CD4-positive, CD25-positive, alpha-beta regulatory T cell (primary cell): ENCODE measurements at regions not wholly inside any gene's neighbourhood (a gene's known extent, or its start where the extent isn't known, plus 50 kb on each side); places are given as distances from the start of the nearest gene placed in this dataset.

Source experiments
- ATAC-seq, 2 donors: fragments of 150-1000 bp; cut with Tn5 transposase; one replicate each; pipeline ENCODE4 v1.10.0; 2021; ENCODE audit warnings: low read depth in 2 of 2, moderate number of reproducible peaks in 2 of 2, moderate library complexity in 1 of 2
- DNase-seq, 3 donors: peaks; one replicate each; pipeline versions ENCODE4 v3.0.0 to v3.0.0-alpha.2; 2012 to 2022; ENCODE audit warnings: mixed read lengths in 1 of 3
- H3K27ac ChIP-seq: one replicate; pipeline ENCODE4 v1.7.0; 2013; ENCODE audit warnings: mild to moderate bottlenecking, low read length; ENCODE audit not compliant: insufficient read depth, poor library complexity, severe bottlenecking
- H3K27me3 ChIP-seq: one replicate; pipeline ENCODE4 v1.7.0; 2013; ENCODE audit warnings: low read length; ENCODE audit not compliant: control insufficient read depth, insufficient read depth
- H3K36me3 ChIP-seq: one replicate; pipeline ENCODE4 v1.7.0; 2013; ENCODE audit warnings: mild to moderate bottlenecking, low read length, moderate library complexity; ENCODE audit not compliant: control insufficient read depth, insufficient read depth
- H3K4me1 ChIP-seq: 2 replicates; pipeline ENCODE4 v1.7.0; 2013; ENCODE audit warnings: mild to moderate bottlenecking, low read length; ENCODE audit not compliant: insufficient read depth, control insufficient read depth, poor library complexity, severe bottlenecking
- H3K4me3 ChIP-seq: one replicate; pipeline ENCODE4 v1.7.0; 2013; ENCODE audit warnings: low read depth, mild to moderate bottlenecking, low read length, moderate library complexity
- H3K9me3 ChIP-seq, 2 experiments: 1 replicate in 1 of 2; 2 replicates in 1 of 2; pipeline ENCODE4 v1.7.0; 2013; ENCODE audit warnings: low read length in 2 of 2, mild to moderate bottlenecking in 1 of 2, moderate library complexity in 1 of 2; ENCODE audit not compliant: control insufficient read depth in 2 of 2
- H3K27ac Mint-ChIP-seq, 3 donors: one replicate each; pipeline ENCODE4 v1.8.0; 2020 to 2022; ENCODE audit warnings: mild to moderate bottlenecking in 3 of 3, mixed read lengths in 3 of 3, moderate library complexity in 2 of 3
- H3K27me3 Mint-ChIP-seq: one replicate; pipeline ENCODE4 v1.8.0; 2022; ENCODE audit warnings: mild to moderate bottlenecking, mixed read lengths
- H3K36me3 Mint-ChIP-seq: one replicate; pipeline ENCODE4 v1.8.0; 2020; ENCODE audit warnings: mixed read lengths
- H3K4me1 Mint-ChIP-seq, 4 donors: one replicate each; pipeline ENCODE4 v1.8.0; 2020 to 2022; ENCODE audit warnings: mixed read lengths in 4 of 4, mild to moderate bottlenecking in 1 of 4
- H3K4me3 Mint-ChIP-seq, 4 donors: one replicate each; pipeline ENCODE4 v1.8.0; 2020 to 2022; ENCODE audit warnings: mild to moderate bottlenecking in 4 of 4, mixed read lengths in 4 of 4, moderate library complexity in 3 of 4
- H3K9me3 Mint-ChIP-seq, 7 donors: one replicate each; pipeline ENCODE4 v1.8.0; 2020 to 2022; ENCODE audit warnings: mixed read lengths in 7 of 7, mild to moderate bottlenecking in 3 of 7, moderate library complexity in 2 of 7

DNA sequence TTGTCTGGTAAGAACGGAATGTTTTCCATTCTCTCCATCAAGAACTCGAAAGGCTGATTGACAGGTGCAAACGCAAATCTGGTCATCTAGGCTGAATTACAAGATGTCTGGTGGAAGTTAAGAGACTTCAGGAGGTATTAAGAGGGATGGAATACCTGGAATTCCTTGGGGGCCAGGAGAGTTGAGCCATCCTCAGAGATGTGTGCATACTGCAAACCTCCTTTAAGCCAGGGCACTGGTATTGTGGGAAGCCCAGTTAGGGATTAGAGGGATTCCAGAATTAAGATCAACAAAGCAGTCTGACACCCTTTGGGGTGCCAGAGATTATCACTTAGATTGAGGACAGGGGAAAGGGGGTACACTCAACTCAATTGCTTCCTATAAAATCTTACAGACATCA is 151.4 kb downstream of the VCX3A start:
- Histone ChIP-seq H3K27ac (no peak overlapping the region), H3K9me3 (peaks cover 0 to 2% of the 10 kb centered on the region in 2 experiments), H3K36me3 (no peaks in the 10 kb centered on the region), H3K27me3 (no peaks in the 10 kb centered on the region), H3K4me3 (no peak overlapping the region), H3K4me1 (no peaks in the 10 kb centered on the region)
- Mint-ChIP-seq H3K4me3 (no peak overlapping the region), H3K27ac (no peak overlapping the region), H3K9me3 (peaks cover 0 to 9% (median 3%) of the 10 kb centered on the region in 7 donors), H3K27me3 (no peaks in the 10 kb centered on the region), H3K4me1 (no peaks in the 10 kb centered on the region), H3K36me3 (no peaks in the 10 kb centered on the region)
- DNase-seq (no peak), ATAC-seq (no peak)

DNA sequence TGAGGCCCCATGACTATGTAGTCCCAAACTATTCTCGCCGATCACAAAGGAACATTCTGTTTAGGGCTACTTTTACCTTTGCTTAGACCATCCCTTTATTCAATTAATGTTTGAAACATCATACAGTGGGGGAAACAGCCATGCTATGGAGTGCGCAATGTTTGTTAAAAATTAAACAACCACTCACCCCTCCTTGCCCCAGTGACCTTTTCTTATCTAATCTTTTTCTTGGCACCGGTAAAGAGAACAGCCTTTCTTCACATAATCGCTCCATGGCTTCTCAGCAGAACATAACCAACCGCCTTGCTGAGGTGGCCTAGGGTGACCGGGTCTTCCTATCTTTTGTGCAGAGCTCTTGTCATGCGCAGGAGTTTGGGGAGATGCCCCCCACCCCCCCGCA is 152.6 kb downstream of the VCX3A start:
- no peaks in the 10 kb centered on the region for H3K4me1 Mint-ChIP-seq
- H3K9me3 Mint-ChIP-seq, result peaks cover 0 to 9% (median 3%) of the 10 kb centered on the region in 7 donors
- Histone ChIP-seq H3K27ac (no peak overlapping the region), H3K4me1 (no peaks in the 10 kb centered on the region), H3K27me3 (no peaks in the 10 kb centered on the region), H3K9me3 (peaks cover 0 to 2% of the 10 kb centered on the region in 2 experiments), H3K4me3 (no peak overlapping the region), H3K36me3 (no peaks in the 10 kb centered on the region)
- H3K4me3 Mint-ChIP-seq, result no peak overlapping the region
- H3K27me3 Mint-ChIP-seq, result no peaks in the 10 kb centered on the region
- H3K36me3 Mint-ChIP-seq, result no peaks in the 10 kb centered on the region
- no peak overlapping the region for H3K27ac Mint-ChIP-seq
- no peak for ATAC-seq
- DNase-seq, result no peak

DNA sequence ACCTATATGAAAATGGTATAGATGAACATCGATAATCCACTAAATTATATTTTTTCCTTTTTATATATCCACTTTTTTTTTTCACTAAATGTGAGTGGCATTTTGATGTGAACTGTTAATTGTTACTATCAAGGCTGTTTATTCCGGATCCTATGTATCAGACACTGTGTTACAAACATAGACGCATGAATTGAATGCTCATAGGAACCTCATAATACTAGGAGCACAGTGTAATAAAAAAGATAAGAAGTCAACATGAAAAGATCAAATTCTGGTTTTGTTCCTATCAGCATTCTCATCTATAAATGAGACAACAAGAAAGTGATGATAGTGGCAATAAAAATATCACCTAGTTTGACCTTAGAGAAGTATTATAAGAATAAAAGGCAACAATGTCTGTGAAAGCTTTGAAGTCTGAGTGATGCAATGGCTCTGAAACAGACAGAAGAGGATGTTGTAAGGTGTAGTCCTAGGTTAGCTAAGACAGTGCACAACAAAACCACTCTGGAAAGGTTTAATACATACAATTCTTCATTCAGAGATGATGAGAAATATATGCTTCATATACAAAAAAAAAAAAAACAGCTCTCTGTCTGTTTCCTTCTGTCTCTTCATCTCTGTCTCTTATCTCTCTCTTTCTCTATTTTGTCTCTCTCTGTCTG is 148.6 kb upstream of the NLGN4X start:
- Mint-ChIP-seq H3K27ac (peak overlapping the region in 1 of 3 donors; percentile 10), H3K27me3 (no peaks in the 10 kb centered on the region), H3K4me3 (no peak overlapping the region), H3K36me3 (no peaks in the 10 kb centered on the region), H3K4me1 (no peaks in the 10 kb centered on the region), H3K9me3 (peaks cover 0 to 9% (median 0%) of the 10 kb centered on the region in 7 donors)
- Histone ChIP-seq H3K4me1 (no peaks in the 10 kb centered on the region), H3K36me3 (no peaks in the 10 kb centered on the region), H3K27ac (no peak overlapping the region), H3K9me3 (peaks cover 0 to 2% of the 10 kb centered on the region in 2 experiments), H3K4me3 (no peak overlapping the region), H3K27me3 (no peaks in the 10 kb centered on the region)
- DNase-seq (no peak), ATAC-seq (no peak)

DNA sequence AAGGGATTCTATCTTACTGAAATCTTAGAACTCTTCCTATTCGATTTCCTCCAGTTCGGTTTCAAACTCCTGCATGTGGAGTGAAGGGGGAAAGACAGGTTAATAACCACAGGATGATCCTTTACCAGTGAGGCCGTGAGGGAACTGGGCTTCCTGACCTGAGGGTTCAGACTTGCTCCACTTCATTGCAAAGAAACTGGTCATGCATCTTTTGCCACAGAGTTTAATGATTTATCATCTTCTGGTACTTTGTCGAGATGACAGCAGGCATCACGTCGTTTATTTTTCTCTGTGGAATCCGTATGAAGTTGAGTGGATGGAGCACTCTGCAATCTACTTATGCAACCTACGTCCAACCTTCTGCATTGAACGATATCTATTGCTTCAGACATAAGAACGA is 145.9 kb upstream of the NLGN4X start:
- no peaks in the 10 kb centered on the region for H3K27me3 Mint-ChIP-seq
- Histone ChIP-seq H3K9me3 (no peaks in the 10 kb centered on the region), H3K4me3 (no peak overlapping the region), H3K27me3 (no peaks in the 10 kb centered on the region), H3K4me1 (no peaks in the 10 kb centered on the region), H3K27ac (no peak overlapping the region), H3K36me3 (no peaks in the 10 kb centered on the region)
- H3K36me3 Mint-ChIP-seq, result no peaks in the 10 kb centered on the region
- H3K9me3 Mint-ChIP-seq, result peaks cover 0 to 8% (median 0%) of the 10 kb centered on the region in 7 donors
- ATAC-seq (no peak), DNase-seq (no peak)
- H3K4me3 Mint-ChIP-seq, result no peak overlapping the region
- no peaks in the 10 kb centered on the region for H3K4me1 Mint-ChIP-seq
- H3K27ac Mint-ChIP-seq, result no peak overlapping the region

DNA sequence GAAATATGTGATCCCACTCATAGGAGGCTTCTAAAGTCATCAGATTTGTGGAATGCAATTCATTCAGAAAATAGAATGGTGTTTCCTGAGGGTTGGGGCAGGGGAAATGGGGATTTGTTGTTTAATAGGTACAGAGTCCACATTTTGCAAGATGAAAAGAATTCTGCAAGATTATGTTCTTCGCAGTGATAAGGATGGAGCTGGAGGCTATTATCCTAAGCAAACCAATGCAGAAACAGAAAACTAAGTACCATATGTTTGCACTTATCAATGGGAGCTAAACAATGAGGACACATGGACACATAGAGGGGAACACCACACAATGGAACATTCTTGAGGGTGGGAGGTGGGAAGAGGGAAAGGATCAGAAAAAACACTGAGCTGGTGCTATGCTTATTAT is 144.3 kb upstream of the NLGN4X start:
- ATAC-seq, result no peak

DNA sequence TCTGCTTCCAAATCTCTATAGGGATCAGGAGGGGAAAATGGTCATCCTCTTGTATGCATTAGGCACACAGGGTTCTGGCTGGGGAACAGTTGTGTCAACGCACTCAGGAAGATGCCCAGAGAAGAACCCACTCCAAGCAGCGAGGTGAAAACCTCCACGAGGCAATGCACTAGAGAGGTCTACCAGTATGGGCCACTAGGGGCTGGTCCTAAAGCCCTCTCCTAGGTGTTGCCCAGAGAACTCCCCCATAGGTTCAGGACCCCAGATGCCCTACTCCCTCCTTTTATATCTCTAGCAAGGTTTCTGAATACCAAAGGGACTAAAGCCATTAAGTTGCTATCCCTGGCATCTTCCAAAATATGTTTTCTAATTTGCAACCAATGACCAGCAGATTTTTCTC is 142.7 kb upstream of the NLGN4X start:
- Mint-ChIP-seq H3K9me3 (peaks cover 0 to 11% (median 4%) of the 10 kb centered on the region in 7 donors), H3K27me3 (no peaks in the 10 kb centered on the region), H3K4me3 (no peak overlapping the region), H3K27ac (no peak overlapping the region), H3K4me1 (no peaks in the 10 kb centered on the region), H3K36me3 (no peaks in the 10 kb centered on the region)
- Histone ChIP-seq H3K27ac (no peak overlapping the region), H3K27me3 (no peaks in the 10 kb centered on the region), H3K36me3 (no peaks in the 10 kb centered on the region), H3K9me3 (no peaks in the 10 kb centered on the region), H3K4me3 (no peak overlapping the region), H3K4me1 (no peaks in the 10 kb centered on the region)
- ATAC-seq (no peak), DNase-seq (no peak)

More for the DNA sequence above, 144.3 kb upstream of the NLGN4X start:
- Histone ChIP-seq H3K27ac (no peak overlapping the region), H3K4me3 (no peak overlapping the region), H3K36me3 (no peaks in the 10 kb centered on the region), H3K4me1 (no peaks in the 10 kb centered on the region), H3K27me3 (no peaks in the 10 kb centered on the region), H3K9me3 (no peaks in the 10 kb centered on the region)
- no peaks in the 10 kb centered on the region for H3K36me3 Mint-ChIP-seq
- no peaks in the 10 kb centered on the region for H3K27me3 Mint-ChIP-seq
- H3K4me1 Mint-ChIP-seq, result no peaks in the 10 kb centered on the region
- H3K4me3 Mint-ChIP-seq, result no peak overlapping the region
- DNase-seq, result no peak
- H3K9me3 Mint-ChIP-seq, result peaks cover 0 to 10% (median 0%) of the 10 kb centered on the region in 7 donors
- no peak overlapping the region for H3K27ac Mint-ChIP-seq

DNA sequence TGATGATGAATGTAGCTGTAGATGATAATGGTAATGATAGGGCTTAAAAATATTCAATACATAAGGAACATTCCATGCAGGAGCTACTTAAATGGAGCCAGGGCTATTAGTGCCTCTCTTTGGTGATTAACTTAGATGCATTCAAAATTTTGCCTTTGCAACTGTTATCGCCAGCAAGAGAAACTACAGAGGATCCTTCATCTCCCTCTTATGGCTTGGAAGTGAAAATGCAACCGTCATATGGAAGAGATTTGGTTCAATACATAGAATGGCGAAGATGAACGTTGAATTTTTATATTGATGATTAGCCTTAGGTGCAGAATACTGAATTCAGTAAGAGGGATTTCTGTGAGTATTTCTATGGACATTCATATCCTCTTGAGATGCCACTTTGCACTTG is 134.5 kb upstream of the NLGN4X start:
- Mint-ChIP-seq H3K9me3 (peaks cover 0 to 21% (median 4%) of the 10 kb centered on the region in 7 donors), H3K27ac (no peak overlapping the region), H3K27me3 (no peaks in the 10 kb centered on the region), H3K36me3 (no peaks in the 10 kb centered on the region), H3K4me1 (no peaks in the 10 kb centered on the region), H3K4me3 (no peak overlapping the region)
- Histone ChIP-seq H3K4me3 (no peak overlapping the region), H3K36me3 (no peaks in the 10 kb centered on the region), H3K27me3 (no peaks in the 10 kb centered on the region), H3K9me3 (no peaks in the 10 kb centered on the region), H3K4me1 (no peaks in the 10 kb centered on the region), H3K27ac (no peak overlapping the region)
- DNase-seq, result no peak
- no peak for ATAC-seq

DNA sequence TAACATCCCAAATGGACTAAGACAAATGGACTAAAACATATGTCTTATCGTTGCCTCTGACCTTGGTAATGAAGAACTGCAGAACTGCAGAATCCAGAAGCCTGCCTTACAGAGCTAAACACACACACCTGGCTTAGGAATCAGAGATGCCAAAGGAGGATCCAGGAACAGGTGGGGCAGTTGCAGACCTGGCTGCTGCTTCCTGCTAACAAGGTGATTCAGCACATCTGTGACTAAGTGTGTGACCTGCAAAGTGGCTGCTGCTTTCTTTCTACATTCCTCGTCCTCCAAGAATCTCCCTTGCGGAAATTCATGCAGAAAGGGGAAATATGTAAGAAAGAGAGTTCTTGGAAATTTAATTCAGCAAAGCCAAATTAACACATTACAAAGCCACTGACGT is 96.8 kb upstream of the NLGN4X start:
- Histone ChIP-seq H3K9me3 (no peaks in the 10 kb centered on the region), H3K4me1 (no peaks in the 10 kb centered on the region), H3K36me3 (no peaks in the 10 kb centered on the region), H3K27me3 (no peaks in the 10 kb centered on the region), H3K4me3 (no peak overlapping the region), H3K27ac (no peak overlapping the region)
- H3K4me1 Mint-ChIP-seq, result no peaks in the 10 kb centered on the region
- no peaks in the 10 kb centered on the region for H3K27me3 Mint-ChIP-seq
- H3K36me3 Mint-ChIP-seq, result peaks cover 3% of the 10 kb centered on the region
- ATAC-seq (no peak), DNase-seq (no peak)
- no peak overlapping the region for H3K4me3 Mint-ChIP-seq
- no peak overlapping the region for H3K27ac Mint-ChIP-seq
- H3K9me3 Mint-ChIP-seq, result peaks cover 0 to 22% (median 2%) of the 10 kb centered on the region in 7 donors
